Neural cell (in vitro differentiated cells): ENCODE measurements at regions not wholly inside any gene's neighbourhood (a gene's known extent, or its start where the extent isn't known, plus 50 kb on each side); places are given as distances from the start of the nearest gene placed in this dataset.

Experiments used
- H2AFZ ChIP-seq: fragments of 200-600, 300-800 bp; sonication (generic), shearing (Covaris generic); 2 replicates; pipeline ENCODE4 v1.6.0; 2014; ENCODE audit warnings: low read depth, mild to moderate bottlenecking, antibody characterized with exemption, low read length, moderate library complexity
- H3F3A ChIP-seq: fragments of 200-600 bp; shearing (Covaris generic); 2 replicates; pipeline ENCODE4 v1.6.1; 2016; ENCODE audit warnings: mild to moderate bottlenecking, moderate library complexity, mixed read lengths, antibody characterized with exemption, low read length; ENCODE audit not compliant: insufficient read depth, poor library complexity, severe bottlenecking
- H3K27ac ChIP-seq: fragments of 200-600, 300-800 bp; sonication (generic), shearing (Covaris generic); 2 replicates; pipeline ENCODE4 v1.5.1; 2014; ENCODE audit warnings: mild to moderate bottlenecking, low read length, moderate library complexity
- H3K27me3 ChIP-seq: fragments of 300-800, 200-600 bp; sonication (generic), shearing (Covaris generic); 2 replicates; pipeline ENCODE4 v1.6.0; 2014; ENCODE audit warnings: mild to moderate bottlenecking, low read depth, low read length, moderate library complexity; ENCODE audit not compliant: insufficient read depth
- H3K36me3 ChIP-seq: fragments of 300-800, 200-600 bp; sonication (generic), shearing (Covaris generic); 2 replicates; pipeline ENCODE4 v1.5.1; 2014; ENCODE audit warnings: mild to moderate bottlenecking, antibody characterized with exemption, low read length, moderate library complexity; ENCODE audit not compliant: insufficient read depth
- H3K4me2 ChIP-seq: fragments of 300-800, 200-600 bp; sonication (generic), shearing (Covaris generic); 2 replicates; pipeline ENCODE4 v1.6.0; 2014; ENCODE audit warnings: mild to moderate bottlenecking, low read length
- H3K4me3 ChIP-seq: fragments of 300-800, 200-600 bp; sonication (generic), shearing (Covaris generic); 2 replicates; pipeline ENCODE4 v1.5.1; 2014; ENCODE audit warnings: mild to moderate bottlenecking, low read length, moderate library complexity
- H3K79me2 ChIP-seq: fragments of 200-600 bp; shearing (Covaris generic); replicated peaks from 2 replicates; pipeline ENCODE4 v1.6.0; 2014; ENCODE audit warnings: mild to moderate bottlenecking, low read length, moderate library complexity; ENCODE audit not compliant: insufficient read depth
- H3K9ac ChIP-seq: fragments of 300-800, 200-600 bp; sonication (generic), shearing (Covaris generic); 2 replicates; pipeline ENCODE4 v1.6.1; 2016; ENCODE audit warnings: mild to moderate bottlenecking, low read length, mixed read lengths
- H3K9me2 ChIP-seq: fragments of 200-600 bp; shearing (Covaris generic); 2 replicates; pipeline ENCODE4 v1.6.1; 2016; ENCODE audit warnings: mild to moderate bottlenecking, low read length, mixed read lengths; ENCODE audit not compliant: insufficient read depth
- H3K9me3 ChIP-seq: fragments of 200-600, 300-800 bp; sonication (generic), shearing (Covaris generic); 2 replicates; pipeline ENCODE4 v1.6.1; 2016; ENCODE audit warnings: mild to moderate bottlenecking, mixed run types, low read length, moderate library complexity, mixed read lengths
- H4K20me1 ChIP-seq: fragments of 200-600 bp; shearing (Covaris generic); 2 replicates; pipeline ENCODE4 v1.6.1; 2016; ENCODE audit warnings: mild to moderate bottlenecking, mixed run types; ENCODE audit not compliant: insufficient read depth
- EP300 ChIP-seq: fragments of 450-650 bp; conservative IDR thresholded peaks from 2 replicates; pipeline ENCODE4 v1.6.1; 2014; ENCODE audit warnings: antibody characterized with exemption, mild to moderate bottlenecking, moderate library complexity; ENCODE audit not compliant: poor library complexity, severe bottlenecking
- EZH2 ChIP-seq: fragments of 200-600, 300-800 bp; shearing (Covaris generic), sonication (generic); IDR thresholded peaks from 2 replicates; pipeline ENCODE4 v1.6.1; 2014; ENCODE audit warnings: antibody characterized with exemption, low read length, borderline replicate concordance, mild to moderate bottlenecking; ENCODE audit not compliant: insufficient read depth, poor library complexity, severe bottlenecking
- MXI1 ChIP-seq: fragments of 450-650 bp; conservative IDR thresholded peaks from 2 replicates; pipeline ENCODE4 v1.6.1; 2014; ENCODE audit warnings: antibody characterized with exemption, mild to moderate bottlenecking; ENCODE audit not compliant: poor library complexity, severe bottlenecking
- POLR2AphosphoS5 ChIP-seq: IDR thresholded peaks from 2 replicates; pipeline ENCODE4 v1.6.1; 2012
- RAD21 ChIP-seq: fragments of 450-650 bp; conservative IDR thresholded peaks from 2 replicates; pipeline ENCODE4 v1.6.1; 2014; ENCODE audit warnings: antibody characterized with exemption, mild to moderate bottlenecking, moderate library complexity
- REST ChIP-seq: IDR thresholded peaks from 2 replicates; pipeline ENCODE4 v1.6.1; 2012; ENCODE audit warnings: borderline replicate concordance
- SMC3 ChIP-seq: fragments of 450-650 bp; conservative IDR thresholded peaks from 2 replicates; pipeline ENCODE4 v1.6.1; 2014; ENCODE audit warnings: antibody characterized with exemption, mild to moderate bottlenecking, moderate library complexity; ENCODE audit not compliant: poor library complexity
- TAF1 ChIP-seq: IDR thresholded peaks from 2 replicates; pipeline ENCODE4 v1.6.1; 2012; ENCODE audit warnings: low read depth
- TF ChIP-seq, protein P1 (sequence below): fragments of 450-650 bp; IDR thresholded peaks from 2 replicates; pipeline ENCODE4 v1.5.1; 2014; ENCODE audit warnings: antibody characterized with exemption, mild to moderate bottlenecking, moderate library complexity; ENCODE audit not compliant: poor library complexity, severe bottlenecking

GRCh38 chr7:67724435-67724834 lies 727.8 kb downstream of the TYW1 start:
- no peaks in the 10 kb centered on the region for H3K27me3 ChIP-seq
- H3K9ac ChIP-seq: no peak overlapping the region
- H3K9me2 ChIP-seq: no peaks in the 10 kb centered on the region
- TF ChIP-seq EP300 (no peak), SMC3 (no peak), RAD21 (no peak), EZH2 (no peak)
- no peaks in the 10 kb centered on the region for H3K36me3 ChIP-seq
- H3K9me3 ChIP-seq: no peaks in the 10 kb centered on the region
- no peak overlapping the region for H2AFZ ChIP-seq
- H3K27ac ChIP-seq: no peak overlapping the region
- no peak overlapping the region for H3K4me3 ChIP-seq
- no peaks in the 10 kb centered on the region for H3F3A ChIP-seq
- H4K20me1 ChIP-seq: no peaks in the 10 kb centered on the region
- H3K79me2 ChIP-seq: no peaks in the 10 kb centered on the region
- H3K4me2 ChIP-seq: no peak overlapping the region

GRCh38 chr7:67724955-67725354 lies 728.3 kb downstream of the TYW1 start:
- H3K79me2 ChIP-seq: no peaks in the 10 kb centered on the region
- no peaks in the 10 kb centered on the region for H3K9me3 ChIP-seq
- TF ChIP-seq EZH2: no peak
- no peak for TF ChIP-seq RAD21
- no peak for TF ChIP-seq EP300
- no peak for TF ChIP-seq MXI1
- H3K9ac ChIP-seq: no peak overlapping the region
- no peaks in the 10 kb centered on the region for H3K9me2 ChIP-seq
- H4K20me1 ChIP-seq: no peaks in the 10 kb centered on the region
- no peak overlapping the region for H2AFZ ChIP-seq
- H3K27me3 ChIP-seq: no peaks in the 10 kb centered on the region
- H3F3A ChIP-seq: no peaks in the 10 kb centered on the region
- H3K4me3 ChIP-seq: no peak overlapping the region
- H3K4me2 ChIP-seq: no peak overlapping the region
- no peaks in the 10 kb centered on the region for H3K36me3 ChIP-seq
- no peak overlapping the region for H3K27ac ChIP-seq

- no peaks in the 10 kb centered on the region for H3F3A ChIP-seq
- no peak overlapping the region for H3K4me3 ChIP-seq
- TF ChIP-seq REST: no peak
- no peak for TF ChIP-seq POLR2AphosphoS5
- no peak for TF ChIP-seq EZH2
- TF ChIP-seq, protein P1, sequence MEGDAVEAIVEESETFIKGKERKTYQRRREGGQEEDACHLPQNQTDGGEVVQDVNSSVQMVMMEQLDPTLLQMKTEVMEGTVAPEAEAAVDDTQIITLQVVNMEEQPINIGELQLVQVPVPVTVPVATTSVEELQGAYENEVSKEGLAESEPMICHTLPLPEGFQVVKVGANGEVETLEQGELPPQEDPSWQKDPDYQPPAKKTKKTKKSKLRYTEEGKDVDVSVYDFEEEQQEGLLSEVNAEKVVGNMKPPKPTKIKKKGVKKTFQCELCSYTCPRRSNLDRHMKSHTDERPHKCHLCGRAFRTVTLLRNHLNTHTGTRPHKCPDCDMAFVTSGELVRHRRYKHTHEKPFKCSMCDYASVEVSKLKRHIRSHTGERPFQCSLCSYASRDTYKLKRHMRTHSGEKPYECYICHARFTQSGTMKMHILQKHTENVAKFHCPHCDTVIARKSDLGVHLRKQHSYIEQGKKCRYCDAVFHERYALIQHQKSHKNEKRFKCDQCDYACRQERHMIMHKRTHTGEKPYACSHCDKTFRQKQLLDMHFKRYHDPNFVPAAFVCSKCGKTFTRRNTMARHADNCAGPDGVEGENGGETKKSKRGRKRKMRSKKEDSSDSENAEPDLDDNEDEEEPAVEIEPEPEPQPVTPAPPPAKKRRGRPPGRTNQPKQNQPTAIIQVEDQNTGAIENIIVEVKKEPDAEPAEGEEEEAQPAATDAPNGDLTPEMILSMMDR: no peak
- no peak for TF ChIP-seq TAF1
- no peak for TF ChIP-seq MXI1
- no peak for TF ChIP-seq SMC3
- no peak for TF ChIP-seq RAD21
- no peaks in the 10 kb centered on the region for H4K20me1 ChIP-seq
- H3K9ac ChIP-seq: no peak overlapping the region
- H2AFZ ChIP-seq: no peak overlapping the region
- no peaks in the 10 kb centered on the region for H3K9me2 ChIP-seq
- H3K79me2 ChIP-seq: no peaks in the 10 kb centered on the region
- H3K27me3 ChIP-seq: no peaks in the 10 kb centered on the region
- no peaks in the 10 kb centered on the region for H3K9me3 ChIP-seq
- H3K36me3 ChIP-seq: no peaks in the 10 kb centered on the region
- no peak overlapping the region for H3K27ac ChIP-seq
- H3K4me2 ChIP-seq: no peak overlapping the region
These were observed 728.8 kb downstream of the TYW1 start for GRCh38 chr7:67725423-67725822.
